NB4 (cell line): ENCODE measurements at regions not wholly inside any gene's neighbourhood (a gene's known extent, or its start where the extent isn't known, plus 50 kb on each side); places are given as distances from the start of the nearest gene placed in this dataset.

Experiments
- CTCF ChIP-seq: IDR thresholded peaks from one replicate; pipeline ENCODE4 v1.5.1; 2012; ENCODE audit warnings: low read depth, low read length
- MAX ChIP-seq: IDR thresholded peaks from 2 replicates; pipeline ENCODE4 v1.6.1; 2011; ENCODE audit warnings: low read depth, low read length
- POLR2A ChIP-seq: IDR thresholded peaks from 2 replicates; pipeline ENCODE4 v1.6.1; 2011; ENCODE audit warnings: mild to moderate bottlenecking; ENCODE audit not compliant: insufficient read length; ENCODE audit errors: extremely low read depth

- TF ChIP-seq CTCF: no peak
- no peak for TF ChIP-seq POLR2A
- TF ChIP-seq MAX: no peak
Observed at GRCh38 chr17:54844233-54844632, 56.4 kb upstream of the TOM1L1 start.
